ENCODE measurements at regions not wholly inside any gene's neighbourhood (a gene's known extent, or its start where the extent isn't known, plus 50 kb on each side); places are given as distances from the start of the nearest gene placed in this dataset.

DNA sequence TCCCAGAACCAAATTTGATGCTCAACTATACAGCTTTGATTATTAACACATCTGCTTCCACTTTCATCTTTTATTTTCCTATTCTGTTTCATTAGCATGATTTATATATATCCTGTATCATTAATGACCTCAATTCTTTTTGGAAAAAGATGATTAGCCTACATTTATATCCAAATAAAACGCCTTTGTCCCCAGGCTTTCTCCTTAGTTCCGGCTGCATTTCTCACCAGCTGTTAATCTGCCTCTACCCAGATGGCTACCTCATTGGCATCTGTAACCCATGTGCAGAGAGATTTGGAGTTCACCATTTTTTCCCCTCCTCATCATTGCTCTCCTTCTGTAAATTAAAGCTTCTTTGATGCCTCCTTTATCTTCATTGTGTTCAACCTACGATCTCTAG, 336.8 kb upstream of the RGS6 start:
- Histone ChIP-seq H3K36me3 (ENCODE audit: control insufficient read depth in 4 of 4, insufficient read depth in 3 of 4, low read depth in 1 of 4, low read length in 3 of 4) (no peaks in the 10 kb centered on the region), H3K4me3 (ENCODE audit: low read depth in 1 of 3, low read length in 3 of 3) (no peak overlapping the region), H3K27me3 (ENCODE audit: control insufficient read depth in 4 of 4, insufficient read depth in 4 of 4, low read length in 3 of 4) (no peaks in the 10 kb centered on the region), H3K9ac (ENCODE audit: low read depth in 1 of 2, low read length in 2 of 2) (no peak overlapping the region), H3K9me3 (ENCODE audit: control insufficient read depth in 4 of 4, low read length in 3 of 4) (peaks cover 0 to 2% (median 0%) of the 10 kb centered on the region in 4 donors), H3K4me1 (ENCODE audit: control insufficient read depth in 4 of 4, insufficient read depth in 4 of 4, low read length in 3 of 4) (no peaks in the 10 kb centered on the region), H3K27ac (ENCODE audit: low read depth in 1 of 2, low read length in 2 of 2) (no peak overlapping the region)
- WGBS = over 99% methylated on average over 3 of the region's 3 CpGs
- TF ChIP-seq JUND (IDR thresholded peaks at IDR 0.05) = no peak
- TF ChIP-seq RAD21 (IDR thresholded peaks at IDR 0.05) = no peak
- no peak for TF ChIP-seq TAF1 (conservative IDR thresholded peaks at IDR 0.05)
- TF ChIP-seq HNF4A (conservative IDR thresholded peaks at IDR 0.05) = no peak
- TF ChIP-seq, protein P1, sequence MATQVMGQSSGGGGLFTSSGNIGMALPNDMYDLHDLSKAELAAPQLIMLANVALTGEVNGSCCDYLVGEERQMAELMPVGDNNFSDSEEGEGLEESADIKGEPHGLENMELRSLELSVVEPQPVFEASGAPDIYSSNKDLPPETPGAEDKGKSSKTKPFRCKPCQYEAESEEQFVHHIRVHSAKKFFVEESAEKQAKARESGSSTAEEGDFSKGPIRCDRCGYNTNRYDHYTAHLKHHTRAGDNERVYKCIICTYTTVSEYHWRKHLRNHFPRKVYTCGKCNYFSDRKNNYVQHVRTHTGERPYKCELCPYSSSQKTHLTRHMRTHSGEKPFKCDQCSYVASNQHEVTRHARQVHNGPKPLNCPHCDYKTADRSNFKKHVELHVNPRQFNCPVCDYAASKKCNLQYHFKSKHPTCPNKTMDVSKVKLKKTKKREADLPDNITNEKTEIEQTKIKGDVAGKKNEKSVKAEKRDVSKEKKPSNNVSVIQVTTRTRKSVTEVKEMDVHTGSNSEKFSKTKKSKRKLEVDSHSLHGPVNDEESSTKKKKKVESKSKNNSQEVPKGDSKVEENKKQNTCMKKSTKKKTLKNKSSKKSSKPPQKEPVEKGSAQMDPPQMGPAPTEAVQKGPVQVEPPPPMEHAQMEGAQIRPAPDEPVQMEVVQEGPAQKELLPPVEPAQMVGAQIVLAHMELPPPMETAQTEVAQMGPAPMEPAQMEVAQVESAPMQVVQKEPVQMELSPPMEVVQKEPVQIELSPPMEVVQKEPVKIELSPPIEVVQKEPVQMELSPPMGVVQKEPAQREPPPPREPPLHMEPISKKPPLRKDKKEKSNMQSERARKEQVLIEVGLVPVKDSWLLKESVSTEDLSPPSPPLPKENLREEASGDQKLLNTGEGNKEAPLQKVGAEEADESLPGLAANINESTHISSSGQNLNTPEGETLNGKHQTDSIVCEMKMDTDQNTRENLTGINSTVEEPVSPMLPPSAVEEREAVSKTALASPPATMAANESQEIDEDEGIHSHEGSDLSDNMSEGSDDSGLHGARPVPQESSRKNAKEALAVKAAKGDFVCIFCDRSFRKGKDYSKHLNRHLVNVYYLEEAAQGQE (IDR thresholded peaks at IDR 0.05) = no peak
- no peak for TF ChIP-seq YY1 (IDR thresholded peaks at IDR 0.05)
- TF ChIP-seq, protein P2, sequence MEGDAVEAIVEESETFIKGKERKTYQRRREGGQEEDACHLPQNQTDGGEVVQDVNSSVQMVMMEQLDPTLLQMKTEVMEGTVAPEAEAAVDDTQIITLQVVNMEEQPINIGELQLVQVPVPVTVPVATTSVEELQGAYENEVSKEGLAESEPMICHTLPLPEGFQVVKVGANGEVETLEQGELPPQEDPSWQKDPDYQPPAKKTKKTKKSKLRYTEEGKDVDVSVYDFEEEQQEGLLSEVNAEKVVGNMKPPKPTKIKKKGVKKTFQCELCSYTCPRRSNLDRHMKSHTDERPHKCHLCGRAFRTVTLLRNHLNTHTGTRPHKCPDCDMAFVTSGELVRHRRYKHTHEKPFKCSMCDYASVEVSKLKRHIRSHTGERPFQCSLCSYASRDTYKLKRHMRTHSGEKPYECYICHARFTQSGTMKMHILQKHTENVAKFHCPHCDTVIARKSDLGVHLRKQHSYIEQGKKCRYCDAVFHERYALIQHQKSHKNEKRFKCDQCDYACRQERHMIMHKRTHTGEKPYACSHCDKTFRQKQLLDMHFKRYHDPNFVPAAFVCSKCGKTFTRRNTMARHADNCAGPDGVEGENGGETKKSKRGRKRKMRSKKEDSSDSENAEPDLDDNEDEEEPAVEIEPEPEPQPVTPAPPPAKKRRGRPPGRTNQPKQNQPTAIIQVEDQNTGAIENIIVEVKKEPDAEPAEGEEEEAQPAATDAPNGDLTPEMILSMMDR (IDR thresholded peaks at IDR 0.05; ENCODE audit: low read depth, low read length, missing input control) = no peak
- TF ChIP-seq, protein P3, sequence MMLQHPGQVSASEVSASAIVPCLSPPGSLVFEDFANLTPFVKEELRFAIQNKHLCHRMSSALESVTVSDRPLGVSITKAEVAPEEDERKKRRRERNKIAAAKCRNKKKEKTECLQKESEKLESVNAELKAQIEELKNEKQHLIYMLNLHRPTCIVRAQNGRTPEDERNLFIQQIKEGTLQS (IDR thresholded peaks at IDR 0.05) = no peak
- TF ChIP-seq EGR1 (IDR thresholded peaks at IDR 0.05; ENCODE audit: low read depth in 2 of 2) = no peak
- no peak for TF ChIP-seq FOXA1 (IDR thresholded peaks at IDR 0.05)
- TF ChIP-seq, protein P4, sequence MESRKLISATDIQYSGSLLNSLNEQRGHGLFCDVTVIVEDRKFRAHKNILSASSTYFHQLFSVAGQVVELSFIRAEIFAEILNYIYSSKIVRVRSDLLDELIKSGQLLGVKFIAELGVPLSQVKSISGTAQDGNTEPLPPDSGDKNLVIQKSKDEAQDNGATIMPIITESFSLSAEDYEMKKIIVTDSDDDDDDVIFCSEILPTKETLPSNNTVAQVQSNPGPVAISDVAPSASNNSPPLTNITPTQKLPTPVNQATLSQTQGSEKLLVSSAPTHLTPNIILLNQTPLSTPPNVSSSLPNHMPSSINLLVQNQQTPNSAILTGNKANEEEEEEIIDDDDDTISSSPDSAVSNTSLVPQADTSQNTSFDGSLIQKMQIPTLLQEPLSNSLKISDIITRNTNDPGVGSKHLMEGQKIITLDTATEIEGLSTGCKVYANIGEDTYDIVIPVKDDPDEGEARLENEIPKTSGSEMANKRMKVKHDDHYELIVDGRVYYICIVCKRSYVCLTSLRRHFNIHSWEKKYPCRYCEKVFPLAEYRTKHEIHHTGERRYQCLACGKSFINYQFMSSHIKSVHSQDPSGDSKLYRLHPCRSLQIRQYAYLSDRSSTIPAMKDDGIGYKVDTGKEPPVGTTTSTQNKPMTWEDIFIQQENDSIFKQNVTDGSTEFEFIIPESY (IDR thresholded peaks at IDR 0.05) = no peak
- TF ChIP-seq GABPA (IDR thresholded peaks at IDR 0.05 in 1 of 2, conservative IDR thresholded peaks at IDR 0.05 in 1 of 2) = no peak
- TF ChIP-seq FOXA2 (IDR thresholded peaks at IDR 0.05) = no peak
- no peak for DNase-seq (ENCODE audit: low spot score)

DNA sequence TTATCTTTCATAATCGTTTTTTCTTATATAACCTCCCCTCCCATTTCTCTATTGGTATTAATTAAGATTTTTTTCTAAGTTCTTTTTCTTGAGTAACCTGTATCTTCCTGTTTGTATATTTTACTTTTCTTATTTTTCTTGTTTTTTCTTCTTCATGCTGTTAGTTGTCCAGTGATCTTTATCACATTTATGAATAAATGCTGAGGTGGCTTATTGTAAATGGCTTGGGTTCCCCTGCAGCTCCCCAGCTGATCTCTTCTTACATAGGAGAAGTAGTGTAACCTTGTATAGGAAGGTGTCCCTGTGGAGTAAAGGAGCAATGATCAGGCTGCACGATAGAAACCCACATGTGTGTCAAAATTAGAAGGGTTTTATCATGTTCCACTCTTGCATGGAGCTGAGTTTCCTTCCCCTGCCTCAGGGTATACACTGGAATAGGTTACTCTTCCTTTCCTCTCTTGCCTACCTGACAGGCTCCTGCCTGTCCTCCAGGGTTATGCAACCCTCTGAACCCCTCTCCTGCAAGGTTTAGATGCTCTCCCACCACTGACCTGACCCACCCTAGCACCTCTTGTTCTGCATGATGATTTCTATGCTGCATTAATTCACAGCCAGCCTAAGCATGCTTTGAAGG, 334.8 kb upstream of the RGS6 start:
- WGBS = 83% methylated on average over 2 of the region's 2 CpGs
- Histone ChIP-seq H3K36me3 (ENCODE audit: control insufficient read depth in 4 of 4, insufficient read depth in 3 of 4, low read depth in 1 of 4, low read length in 3 of 4) (no peaks in the 10 kb centered on the region), H3K9ac (ENCODE audit: low read depth in 1 of 2, low read length in 2 of 2) (no peak overlapping the region), H3K4me3 (ENCODE audit: low read depth in 1 of 3, low read length in 3 of 3) (no peak overlapping the region), H3K27ac (ENCODE audit: low read depth in 1 of 2, low read length in 2 of 2) (no peak overlapping the region), H3K9me3 (ENCODE audit: control insufficient read depth in 4 of 4, low read length in 3 of 4) (peaks cover 0 to 2% (median 0%) of the 10 kb centered on the region in 4 donors), H3K27me3 (ENCODE audit: control insufficient read depth in 4 of 4, insufficient read depth in 4 of 4, low read length in 3 of 4) (no peaks in the 10 kb centered on the region), H3K4me1 (ENCODE audit: control insufficient read depth in 4 of 4, insufficient read depth in 4 of 4, low read length in 3 of 4) (no peaks in the 10 kb centered on the region)
- TF ChIP-seq GABPA (IDR thresholded peaks at IDR 0.05 in 1 of 2, conservative IDR thresholded peaks at IDR 0.05 in 1 of 2) = no peak
- TF ChIP-seq, protein P4 (IDR thresholded peaks at IDR 0.05) = no peak
- no peak for TF ChIP-seq RAD21 (IDR thresholded peaks at IDR 0.05)
- TF ChIP-seq, protein P5, sequence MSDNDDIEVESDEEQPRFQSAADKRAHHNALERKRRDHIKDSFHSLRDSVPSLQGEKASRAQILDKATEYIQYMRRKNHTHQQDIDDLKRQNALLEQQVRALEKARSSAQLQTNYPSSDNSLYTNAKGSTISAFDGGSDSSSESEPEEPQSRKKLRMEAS (IDR thresholded peaks at IDR 0.05) = no peak
- TF ChIP-seq NR2F2 (IDR thresholded peaks at IDR 0.05) = no peak
- no peak for TF ChIP-seq FOXA1 (IDR thresholded peaks at IDR 0.05)
- TF ChIP-seq, protein P3 (IDR thresholded peaks at IDR 0.05) = no peak
- no peak for DNase-seq (ENCODE audit: low spot score)
